GM18498 (cell line): ENCODE measurements at regions not wholly inside any gene's neighbourhood (a gene's known extent, or its start where the extent isn't known, plus 50 kb on each side); places are given as distances from the start of the nearest gene placed in this dataset.
"Not testable (repeated sequence)": the region's sequence is repeated elsewhere in the genome, so short reads cannot be mapped to it uniquely, and the experiment has no call there.

Experiments
- ATAC-seq: cut with Tn5 transposase; IDR thresholded peaks from one replicate; pipeline ENCODE4 v1.9.1; 2021; ENCODE audit warnings: mild to moderate bottlenecking, moderate library complexity; ENCODE audit not compliant: unreplicated experiment

GRCh38 chr6:80531681-80532619 is 425.5 kb downstream of the BCKDHB start:
- ATAC-seq, result no peak

DNA sequence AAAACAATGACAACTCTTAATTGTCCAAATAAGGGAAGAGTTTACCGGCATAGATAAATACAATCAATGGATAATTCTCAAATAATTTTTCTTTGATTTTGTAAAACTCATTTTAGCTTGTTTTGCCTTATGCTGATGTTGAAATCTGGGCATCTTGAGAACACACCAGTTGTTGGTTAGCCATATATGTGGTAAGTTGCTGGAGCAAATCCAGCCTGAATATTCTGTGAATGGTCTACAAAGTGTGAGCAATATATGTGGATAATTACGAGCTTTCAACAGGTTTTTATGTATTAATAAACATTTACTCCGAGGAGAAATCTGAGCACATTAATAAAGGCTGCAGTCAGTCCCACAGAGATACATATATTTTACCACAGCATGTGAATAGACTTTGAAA is 423.6 kb downstream of the BCKDHB start:
- ATAC-seq, result no peak

DNA sequence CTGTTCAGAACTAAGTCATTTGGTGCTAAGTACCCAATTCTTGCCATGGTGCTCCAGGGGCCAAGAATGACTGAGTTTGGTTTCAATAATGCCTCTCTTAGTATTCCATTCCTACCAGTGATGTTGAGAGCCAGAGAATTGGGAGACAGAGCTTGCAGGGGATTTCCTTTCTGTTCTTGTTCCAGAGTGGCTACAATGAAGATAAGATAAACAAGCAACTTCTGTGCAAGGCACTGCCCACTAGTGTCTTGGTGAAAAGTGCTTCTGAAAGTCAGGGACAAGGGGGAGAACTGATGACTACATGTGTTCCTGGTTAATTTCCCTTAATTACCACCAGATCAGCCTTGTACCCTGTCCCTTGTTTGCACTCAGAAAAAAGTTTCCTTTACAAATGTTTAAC is 421.6 kb downstream of the BCKDHB start:
- no peak for ATAC-seq

DNA sequence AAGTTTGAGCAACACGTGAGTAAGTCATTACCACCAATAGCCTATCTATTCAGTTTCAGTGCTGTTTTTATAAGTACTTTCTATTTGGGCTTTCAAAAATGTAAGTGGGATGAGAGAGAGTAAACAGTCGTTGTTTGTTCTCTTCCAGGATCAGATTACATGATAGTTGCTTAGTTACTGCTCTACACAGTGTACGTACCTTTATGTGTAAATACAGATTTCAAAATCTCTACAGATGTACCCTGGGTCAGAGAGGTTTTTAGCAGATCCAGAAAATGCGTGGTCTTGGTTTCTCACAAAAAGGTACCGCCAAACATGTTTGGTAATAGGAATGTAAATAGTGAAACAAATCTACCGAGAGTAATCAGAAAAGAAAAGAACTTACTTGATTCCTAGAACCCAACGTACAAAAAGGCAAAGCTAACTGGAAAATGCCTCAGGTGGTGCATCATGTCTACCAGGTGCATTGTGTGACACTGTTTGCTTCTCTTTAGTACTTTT is 421.1 kb downstream of the BCKDHB start:
- no peak for ATAC-seq

DNA sequence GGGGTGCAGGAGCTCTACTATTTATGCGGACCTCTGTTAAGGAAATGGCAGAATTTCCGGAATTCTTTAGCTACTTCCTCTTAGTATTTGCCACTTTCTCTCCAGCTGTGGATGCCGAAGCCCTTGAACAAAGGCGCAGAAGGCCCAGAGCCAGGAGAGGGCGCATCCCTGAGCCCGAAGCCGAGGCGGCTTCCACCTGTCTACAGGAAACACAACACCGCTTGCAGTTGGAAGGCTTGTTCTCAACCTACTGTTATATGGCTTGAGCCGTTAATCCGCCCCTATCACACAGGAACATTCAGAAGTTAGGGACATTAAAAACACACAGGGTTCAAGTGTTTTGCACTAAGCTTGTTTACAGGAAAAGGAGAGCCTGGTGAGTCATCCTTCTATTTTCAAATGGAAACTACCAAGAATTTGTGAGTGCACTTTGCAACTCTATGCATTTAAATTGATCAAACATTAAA is 417.1 kb downstream of the BCKDHB start:
- no peak for ATAC-seq

DNA sequence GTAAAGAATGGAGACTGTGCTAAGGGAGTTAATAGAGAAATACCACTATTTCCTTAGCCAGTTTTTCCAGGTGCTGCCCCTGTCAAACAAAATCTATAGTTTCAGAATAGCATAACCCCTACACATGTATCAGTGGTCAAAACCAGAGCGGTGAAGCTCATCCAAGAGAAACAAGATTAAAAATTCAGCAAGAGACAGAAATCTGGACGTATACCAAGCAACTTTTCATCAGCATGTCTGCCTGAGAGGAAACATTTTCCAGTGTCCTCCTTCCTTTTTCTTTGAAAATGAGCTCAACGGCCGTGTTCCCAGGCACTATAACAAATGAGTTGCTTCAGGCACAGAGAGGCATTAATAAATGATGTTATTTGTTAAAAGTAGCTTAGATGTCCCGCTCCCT is 416.5 kb downstream of the BCKDHB start:
- no peak for ATAC-seq

- no peak for ATAC-seq
Observed at GRCh38 chr6:80522576-80522975, 416.1 kb downstream of the BCKDHB start.

- no peak for ATAC-seq
Observed at GRCh38 chr6:80519811-80520594, 413.5 kb downstream of the BCKDHB start.

GRCh38 chr6:80517525-80517924 is 411.1 kb downstream of the BCKDHB start:
- no peak for ATAC-seq

DNA sequence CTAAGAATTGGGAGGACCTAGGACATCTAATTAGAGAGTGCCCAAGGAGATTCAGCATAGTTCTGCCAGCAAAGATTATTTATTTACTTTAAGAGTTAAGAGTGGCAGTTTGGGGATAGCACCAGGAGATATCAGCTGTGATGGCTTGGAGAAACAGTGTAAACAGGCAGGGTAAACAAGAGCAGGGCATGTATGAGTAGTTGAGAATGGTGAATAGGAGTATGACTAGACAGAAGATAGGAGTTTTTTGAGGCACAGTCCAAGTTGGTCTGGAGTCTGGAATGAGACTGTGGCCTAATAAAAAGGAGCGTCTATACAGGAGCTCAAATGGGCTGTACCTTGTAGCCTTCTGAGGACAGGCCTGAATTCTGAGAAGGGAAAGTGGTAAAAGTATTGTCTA is 404.1 kb downstream of the BCKDHB start:
- not testable (repeated sequence) for ATAC-seq

GRCh38 chr6:80508885-80509630 is 402.6 kb downstream of the BCKDHB start:
- ATAC-seq, result no peak

- ATAC-seq, result no peak
Observed at GRCh38 chr6:80504882-80505281, 398.4 kb downstream of the BCKDHB start.

- ATAC-seq, result no peak
Observed at GRCh38 chr6:80503660-80504059, 397.2 kb downstream of the BCKDHB start.

DNA sequence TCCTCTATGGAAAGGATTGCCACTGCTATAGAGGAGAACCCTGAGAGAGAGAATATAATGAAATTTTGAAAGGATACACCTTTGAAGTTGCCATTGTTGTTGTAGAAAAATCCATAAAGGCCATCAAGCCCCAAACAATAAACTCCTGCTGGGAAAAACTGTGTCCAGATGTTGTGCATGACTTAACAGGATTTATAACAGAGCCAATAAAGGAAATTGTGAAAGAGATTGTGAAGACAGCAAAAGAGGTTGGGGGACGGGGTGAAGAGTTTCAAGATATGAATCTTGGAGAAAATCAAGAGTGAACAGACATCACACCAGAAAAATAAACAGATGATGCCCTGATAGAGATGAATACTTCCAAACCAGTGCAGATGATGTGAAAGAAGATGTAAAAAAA is 396.4 kb downstream of the BCKDHB start:
- no peak for ATAC-seq

DNA sequence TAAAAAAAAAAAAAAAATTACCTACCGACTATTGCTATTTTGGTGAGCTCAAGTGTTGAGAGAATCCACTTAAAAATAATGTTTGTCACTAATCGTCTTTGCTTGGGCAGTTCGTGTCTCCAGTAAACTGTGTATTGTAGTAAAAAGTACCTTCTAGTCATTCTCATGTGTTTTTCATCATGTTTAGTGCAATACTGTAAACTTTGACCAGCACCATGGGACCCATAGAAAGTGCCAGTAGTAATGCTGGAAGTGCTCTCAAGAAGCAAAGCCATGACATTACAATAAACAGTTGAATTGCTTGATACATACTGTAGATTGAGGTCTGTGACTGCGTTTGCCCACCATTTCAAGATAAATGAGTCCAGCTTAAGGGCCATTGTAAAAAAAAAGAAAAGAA is 395.2 kb downstream of the BCKDHB start:
- ATAC-seq, result no peak

- not testable (repeated sequence) for ATAC-seq
Observed at GRCh38 chr6:80497696-80498486, 391.4 kb downstream of the BCKDHB start.

DNA sequence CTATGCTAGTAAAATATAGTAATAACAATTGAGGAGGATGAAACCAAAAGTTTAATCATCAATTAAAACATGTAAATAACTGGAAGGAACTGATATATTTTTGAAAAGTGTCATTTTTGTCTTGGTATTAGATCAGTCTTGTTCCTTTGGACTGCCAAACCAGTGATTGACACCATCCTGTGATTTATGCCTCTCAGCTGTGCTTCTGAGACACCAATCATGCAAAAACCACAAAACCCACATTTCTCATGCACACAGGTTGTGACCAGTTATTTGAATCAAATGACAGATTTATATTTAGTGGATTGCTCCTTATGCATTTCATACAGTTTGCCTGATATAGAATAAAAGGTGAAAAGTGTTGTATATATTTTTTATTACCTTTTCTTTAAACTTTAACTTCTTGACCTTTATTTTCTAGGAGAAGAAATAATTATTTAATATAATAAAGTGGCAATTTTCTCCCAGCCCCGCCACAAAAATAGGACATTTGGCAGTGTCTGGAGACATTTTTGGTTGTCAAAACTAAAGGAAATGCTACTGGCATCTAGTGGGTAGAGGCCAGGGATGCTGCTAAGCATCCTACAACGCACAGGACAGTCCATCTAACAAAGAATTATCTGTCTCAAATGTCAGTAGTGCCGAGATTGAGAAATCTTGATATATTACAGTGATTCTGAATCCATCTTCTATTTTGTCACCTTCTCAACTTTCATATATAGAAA is 383.6 kb downstream of the BCKDHB start:
- no peak for ATAC-seq

GRCh38 chr6:80488190-80488589 is 381.7 kb downstream of the BCKDHB start:
- ATAC-seq, result peak; percentile 70

- ATAC-seq, result not testable (repeated sequence)
Observed at GRCh38 chr6:80485494-80485893, 379.0 kb downstream of the BCKDHB start.
